ENCODE measurements at regions not wholly inside any gene's neighbourhood (a gene's known extent, or its start where the extent isn't known, plus 50 kb on each side); places are given as distances from the start of the nearest gene placed in this dataset.

GRCh38 chr2:217261452-217261851, 401.6 kb upstream of the TNP1 start:
- Histone ChIP-seq H3K79me2 (ENCODE audit: control insufficient read depth, insufficient read depth, low read length) (no peaks in the 10 kb centered on the region), H3K27me3 (ENCODE audit: control insufficient read depth, extremely low read depth, insufficient read depth, low read length) (no peaks in the 10 kb centered on the region), H3K27ac (ENCODE audit: control insufficient read depth, insufficient read depth, low read length) (no peak overlapping the region), H3K9me1 (ENCODE audit: control insufficient read depth, extremely low read depth, insufficient read depth, low read length) (no peaks in the 10 kb centered on the region), H3K9ac (ENCODE audit: control insufficient read depth, extremely low read depth, insufficient read depth, low read length) (no peak overlapping the region), H3K4me2 (ENCODE audit: control insufficient read depth, extremely low read depth, insufficient read depth, low read depth, low read length) (no peak overlapping the region), H3K4me1 (ENCODE audit: control insufficient read depth, extremely low read depth, insufficient read depth, low read length) (no peaks in the 10 kb centered on the region), H3K9me3 (ENCODE audit: control insufficient read depth, low read depth, low read length) (no peaks in the 10 kb centered on the region), H3K4me3 (ENCODE audit: control insufficient read depth in 2 of 3, extremely low read depth in 1 of 3, insufficient read depth in 2 of 3, low read depth in 1 of 3, low read length in 3 of 3) (no peak overlapping the region), H4K20me1 (ENCODE audit: control insufficient read depth, extremely low read depth, insufficient read depth, low read length) (no peaks in the 10 kb centered on the region), H3K36me3 (ENCODE audit: control insufficient read depth in 2 of 2, extremely low read depth in 1 of 2, insufficient read depth in 2 of 2, low read length in 2 of 2) (no peaks in the 10 kb centered on the region), H2AFZ (ENCODE audit: control insufficient read depth, low read length) (no peak overlapping the region)
- no peak for TF ChIP-seq CTCF (optimal IDR thresholded peaks at IDR 0.05 in 1 of 3, IDR thresholded peaks at IDR 0.05 in 1 of 3, conservative IDR thresholded peaks at IDR 0.05 in 1 of 3; ENCODE audit: extremely low read depth in 1 of 3, insufficient read depth in 2 of 3, low read length in 3 of 3)
- FAIRE-seq: no peak
- DNase-seq (ENCODE audit: low read depth, low spot score): no peak
- dilution Hi-C loops (cut with MboI; ENCODE audit: extremely low pct_ligation_motif_present, low sequenced_read_pairs): no loop called here

- H3K4me3 ChIP-seq (ENCODE audit: control insufficient read depth in 2 of 3, extremely low read depth in 1 of 3, insufficient read depth in 2 of 3, low read depth in 1 of 3, low read length in 3 of 3): no peak overlapping the region
- H4K20me1 ChIP-seq (ENCODE audit: control insufficient read depth, extremely low read depth, insufficient read depth, low read length): no peaks in the 10 kb centered on the region
- H3K4me2 ChIP-seq (ENCODE audit: control insufficient read depth, extremely low read depth, insufficient read depth, low read depth, low read length): no peak overlapping the region
- no peaks in the 10 kb centered on the region for H3K36me3 ChIP-seq (ENCODE audit: control insufficient read depth in 2 of 2, extremely low read depth in 1 of 2, insufficient read depth in 2 of 2, low read length in 2 of 2)
- H3K9ac ChIP-seq (ENCODE audit: control insufficient read depth, extremely low read depth, insufficient read depth, low read length): no peak overlapping the region
- dilution Hi-C loops (cut with MboI; ENCODE audit: extremely low pct_ligation_motif_present, low sequenced_read_pairs): no loop called here
- FAIRE-seq (no peak), DNase-seq (ENCODE audit: low read depth, low spot score) (no peak)
- H3K4me1 ChIP-seq (ENCODE audit: control insufficient read depth, extremely low read depth, insufficient read depth, low read length): no peaks in the 10 kb centered on the region
- no peak overlapping the region for H3K27ac ChIP-seq (ENCODE audit: control insufficient read depth, insufficient read depth, low read length)
- TF ChIP-seq EZH2 (IDR thresholded peaks at IDR 0.05; ENCODE audit: low read length) (no peak), CTCF (optimal IDR thresholded peaks at IDR 0.05 in 1 of 3, IDR thresholded peaks at IDR 0.05 in 1 of 3, conservative IDR thresholded peaks at IDR 0.05 in 1 of 3; ENCODE audit: extremely low read depth in 1 of 3, insufficient read depth in 2 of 3, low read length in 3 of 3) (no peak)
- H3K9me3 ChIP-seq (ENCODE audit: control insufficient read depth, low read depth, low read length): no peaks in the 10 kb centered on the region
- no peak overlapping the region for H2AFZ ChIP-seq (ENCODE audit: control insufficient read depth, low read length)
- H3K27me3 ChIP-seq (ENCODE audit: control insufficient read depth, extremely low read depth, insufficient read depth, low read length): no peaks in the 10 kb centered on the region
- no peaks in the 10 kb centered on the region for H3K9me1 ChIP-seq (ENCODE audit: control insufficient read depth, extremely low read depth, insufficient read depth, low read length)
- H3K79me2 ChIP-seq (ENCODE audit: control insufficient read depth, insufficient read depth, low read length): no peaks in the 10 kb centered on the region
Observed at GRCh38 chr2:217260441-217261115, 400.7 kb upstream of the TNP1 start.

All from keratinocyte (primary cell).